GM21447 (cell line): ENCODE measurements at regions not wholly inside any gene's neighbourhood (a gene's known extent, or its start where the extent isn't known, plus 50 kb on each side); places are given as distances from the start of the nearest gene placed in this dataset.
"Not testable (repeated sequence)": the region's sequence is repeated elsewhere in the genome, so short reads cannot be mapped to it uniquely, and the experiment has no call there.

Source experiments
- ATAC-seq: cut with Tn5 transposase; IDR thresholded peaks from one replicate; pipeline ENCODE4 v1.9.1; 2021; ENCODE audit not compliant: unreplicated experiment

DNA sequence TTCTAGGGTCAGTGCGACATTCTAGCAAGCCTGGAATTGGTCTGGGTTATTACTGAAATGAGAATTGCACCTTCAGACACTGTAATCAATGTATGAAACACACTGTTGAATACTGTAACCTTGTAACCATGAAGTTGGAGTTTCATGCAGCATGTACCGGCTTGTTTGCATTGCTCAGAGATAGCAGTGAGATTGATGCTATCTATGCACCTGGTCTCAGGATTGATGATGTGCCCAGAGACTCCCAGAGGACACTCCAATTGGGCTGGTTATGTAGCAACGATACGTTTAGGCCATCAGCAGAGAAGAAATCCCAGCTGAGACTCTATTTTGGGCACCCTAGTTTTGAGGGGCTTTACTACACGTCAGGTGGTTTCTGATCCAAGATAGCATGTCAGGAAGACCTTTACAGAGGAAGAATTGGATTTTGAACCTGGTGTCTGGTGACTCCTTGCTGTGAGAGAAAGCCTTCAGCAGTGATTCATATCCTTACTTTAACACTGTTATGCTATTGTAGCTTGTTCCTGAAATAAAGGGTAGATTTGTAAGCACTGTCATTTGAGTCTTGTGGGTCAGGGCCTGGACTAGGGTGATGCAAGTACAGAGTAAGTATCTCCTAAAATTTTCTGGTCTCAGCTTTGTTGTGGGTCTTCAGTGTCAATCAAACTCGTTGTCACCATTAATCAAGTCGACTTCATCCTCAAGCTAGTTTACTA is 305.1 kb upstream of the GULP1 start:
- no peak for ATAC-seq

DNA sequence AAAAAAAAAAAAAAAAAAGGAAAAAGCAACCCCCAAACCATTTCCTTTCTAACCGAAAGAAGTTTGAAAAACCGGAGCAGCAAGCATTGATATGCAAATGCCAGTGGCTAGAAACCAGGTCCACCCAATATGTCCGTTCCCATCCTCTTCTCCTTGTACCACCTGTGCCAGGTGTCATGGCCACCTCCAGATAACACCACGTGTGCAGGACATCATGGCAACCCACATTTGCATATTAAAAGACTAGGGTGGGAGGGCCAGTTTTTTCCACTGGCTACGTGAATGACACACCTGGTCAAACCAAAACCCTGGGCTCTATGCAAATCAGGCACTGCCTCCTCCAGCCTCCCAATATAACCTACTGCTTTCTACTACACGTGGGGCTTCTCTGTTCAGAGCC is 303.3 kb upstream of the GULP1 start:
- no peak for ATAC-seq

DNA sequence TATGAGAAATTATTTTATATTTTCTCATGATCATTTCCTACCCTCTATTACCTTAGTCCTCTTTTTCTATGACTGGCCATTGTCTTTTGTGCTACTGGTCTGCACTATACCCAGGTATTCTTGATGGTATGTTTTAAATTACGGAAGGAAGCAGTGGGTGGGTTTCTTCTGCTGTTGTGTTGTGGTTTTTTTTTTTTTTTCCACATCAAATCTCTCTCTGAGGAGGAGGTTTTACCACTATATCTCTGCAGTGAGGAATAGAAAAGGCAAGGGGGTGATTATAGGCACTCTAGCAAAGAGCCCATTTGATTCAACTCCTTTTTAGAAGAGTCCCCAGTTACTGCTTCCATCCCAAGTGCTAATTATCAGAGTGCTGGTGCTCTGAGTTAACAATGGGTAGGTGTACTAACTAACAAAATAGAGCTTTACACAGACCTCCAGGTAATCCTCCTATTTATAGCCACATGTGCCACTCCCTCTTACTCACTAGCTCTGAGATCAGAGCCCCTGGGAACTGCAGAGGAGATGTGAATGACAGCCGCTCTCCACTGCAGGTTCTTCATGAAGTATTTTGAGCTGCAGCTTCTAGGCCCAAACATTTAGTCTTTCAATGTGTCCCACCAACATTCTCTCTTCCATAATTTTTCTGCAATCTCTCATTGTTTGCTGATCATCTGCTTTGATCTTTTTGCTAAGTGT is 301.6 kb upstream of the GULP1 start:
- no peak for ATAC-seq

DNA sequence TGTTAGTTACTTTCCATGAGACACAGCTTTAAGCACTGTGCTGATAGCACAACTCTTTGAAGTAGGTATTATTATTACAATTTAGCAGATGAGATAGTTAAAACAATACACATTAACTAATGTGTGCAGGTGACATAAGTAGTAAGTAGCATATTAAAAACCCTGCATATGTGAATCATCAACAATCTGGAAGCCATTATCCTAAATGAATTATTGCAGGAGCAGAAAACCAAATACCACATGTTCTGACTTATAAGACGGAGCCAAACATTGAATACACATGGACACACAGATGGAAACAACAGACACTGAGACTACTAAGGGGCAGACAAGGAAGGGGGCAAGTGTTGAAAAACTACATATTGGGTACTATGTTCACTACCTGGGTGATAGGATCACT is 300.3 kb upstream of the GULP1 start:
- ATAC-seq: no peak

DNA sequence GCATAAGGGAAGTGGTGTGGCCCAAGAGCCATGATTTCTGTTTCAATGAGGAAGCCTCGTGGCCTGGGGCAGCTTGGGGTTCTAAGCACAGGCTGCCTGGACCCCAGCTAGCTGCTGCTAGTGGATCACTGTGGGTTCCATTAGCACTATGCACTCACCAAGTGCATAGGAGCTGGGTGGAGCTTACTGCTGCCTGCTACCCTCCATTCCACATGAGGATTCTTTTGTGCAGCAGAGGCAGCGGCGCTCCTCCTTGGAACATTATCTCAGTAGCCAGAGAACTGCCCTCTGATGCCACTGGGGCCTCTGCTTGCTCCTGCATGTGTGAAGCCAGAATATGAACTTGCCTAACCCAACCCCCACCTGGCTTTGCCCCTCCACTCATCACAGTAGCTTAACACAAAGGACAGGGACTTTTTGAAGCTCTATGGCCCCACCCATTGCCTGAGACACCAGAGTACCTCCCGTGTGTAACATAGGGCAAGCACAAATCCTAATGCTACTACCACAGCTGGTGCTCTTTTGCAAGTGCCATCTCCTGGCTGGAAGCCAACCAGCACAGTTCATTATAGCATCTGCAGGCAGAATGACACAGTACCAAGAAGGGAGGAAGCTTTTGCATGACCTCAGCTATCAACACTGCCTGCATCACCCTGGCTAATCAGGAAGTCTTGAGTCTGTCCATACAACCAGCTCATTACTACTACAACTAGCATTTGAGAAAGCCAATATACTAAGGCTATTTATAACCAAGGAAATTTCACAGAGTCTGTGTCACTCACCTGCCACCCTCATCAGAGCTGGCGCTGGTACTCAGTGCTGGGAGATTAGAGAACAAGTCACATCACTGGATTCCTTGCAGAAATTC is 297.0 kb upstream of the GULP1 start:
- no peak for ATAC-seq

DNA sequence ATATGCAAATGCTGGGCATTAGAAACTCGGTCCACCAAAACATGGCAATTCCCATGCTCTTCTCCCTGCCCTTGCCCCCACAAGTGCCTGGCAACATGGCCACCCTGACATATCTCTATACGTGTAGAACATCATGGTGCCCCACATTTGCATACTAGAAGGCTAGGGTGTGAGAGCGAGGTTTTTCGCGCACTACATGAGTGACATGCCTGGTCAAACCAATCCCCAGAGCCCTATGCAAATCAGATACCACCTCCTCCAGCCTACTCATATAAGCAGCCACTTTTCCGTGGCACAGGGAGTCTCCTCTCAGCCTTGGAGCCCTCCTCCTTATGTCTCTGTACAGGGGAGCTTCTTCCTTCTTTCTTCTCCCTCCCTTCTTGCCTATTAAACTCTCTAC is 296.1 kb upstream of the GULP1 start:
- no peak for ATAC-seq

DNA sequence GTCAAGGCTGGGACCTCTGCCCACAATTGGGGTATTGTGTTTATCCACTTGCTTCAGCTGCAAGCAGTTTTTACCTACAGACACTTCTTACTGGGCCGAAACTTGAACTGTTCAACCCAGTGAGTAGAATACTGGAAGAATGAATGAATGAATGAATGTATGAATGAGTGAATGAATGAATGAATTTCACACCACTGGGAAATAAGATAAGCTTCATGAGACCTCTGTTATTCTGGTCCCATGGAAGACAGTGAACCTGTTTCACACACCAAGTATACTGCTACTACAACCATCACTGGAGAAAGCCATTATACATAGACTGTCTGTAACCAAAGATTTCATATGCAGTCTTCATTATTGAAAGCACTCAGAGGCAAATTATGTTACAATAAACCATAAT is 295.0 kb upstream of the GULP1 start:
- no peak for ATAC-seq

DNA sequence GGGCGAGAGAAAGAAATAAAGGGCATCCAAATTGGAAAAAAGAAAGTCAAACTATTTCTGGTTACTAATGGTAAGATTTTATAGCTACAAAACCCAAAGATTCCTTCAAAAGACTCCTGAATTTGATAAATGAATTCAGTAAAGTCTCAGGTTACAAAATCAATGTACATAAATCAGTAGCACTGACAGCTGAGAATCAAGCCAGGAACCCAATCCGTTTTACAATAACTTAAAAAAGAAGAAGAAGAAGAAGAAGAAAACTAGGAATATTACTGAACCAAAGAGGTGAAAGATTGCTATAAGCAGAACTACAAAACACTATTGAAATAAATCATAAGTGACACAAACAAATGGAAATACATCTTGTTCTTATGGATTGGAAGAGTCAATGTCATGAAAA is 291.5 kb upstream of the GULP1 start:
- no peak for ATAC-seq

DNA sequence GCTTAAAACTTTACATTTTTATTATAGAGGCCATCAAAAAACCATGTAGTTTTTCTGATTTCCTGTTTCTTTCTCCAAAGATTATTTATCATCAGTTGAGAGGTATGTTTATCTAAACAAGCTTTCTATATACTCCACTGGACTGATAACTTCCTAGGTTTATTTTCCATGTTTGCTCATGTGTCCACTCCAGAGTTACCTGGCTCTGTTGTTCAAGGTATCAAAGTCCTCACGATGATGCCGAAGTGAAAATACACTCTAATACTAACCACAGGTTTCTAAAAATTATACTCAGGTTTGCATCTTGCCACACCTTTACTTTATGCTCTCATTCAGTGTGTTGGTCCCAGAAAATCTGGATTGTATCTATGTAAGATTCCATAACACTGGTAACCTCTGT is 287.9 kb upstream of the GULP1 start:
- no peak for ATAC-seq

DNA sequence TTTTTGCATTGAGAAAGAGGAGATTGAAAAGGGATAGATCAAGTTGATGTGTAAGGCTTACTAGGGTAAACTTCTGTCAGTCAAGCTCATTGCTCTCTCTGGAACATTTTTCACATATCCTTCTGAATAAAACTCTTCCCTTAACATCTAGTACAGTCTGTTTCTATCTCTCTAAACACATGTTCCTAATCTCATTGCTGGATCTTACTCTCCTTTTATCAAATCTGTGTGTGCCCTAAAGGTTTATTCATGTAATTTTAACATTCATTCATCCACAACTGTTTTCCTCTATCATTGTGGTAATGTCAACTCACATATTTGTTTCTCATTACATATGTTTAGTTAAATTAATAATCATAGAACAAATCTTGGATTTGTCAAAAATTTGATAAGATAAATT is 277.9 kb upstream of the GULP1 start:
- no peak for ATAC-seq

DNA sequence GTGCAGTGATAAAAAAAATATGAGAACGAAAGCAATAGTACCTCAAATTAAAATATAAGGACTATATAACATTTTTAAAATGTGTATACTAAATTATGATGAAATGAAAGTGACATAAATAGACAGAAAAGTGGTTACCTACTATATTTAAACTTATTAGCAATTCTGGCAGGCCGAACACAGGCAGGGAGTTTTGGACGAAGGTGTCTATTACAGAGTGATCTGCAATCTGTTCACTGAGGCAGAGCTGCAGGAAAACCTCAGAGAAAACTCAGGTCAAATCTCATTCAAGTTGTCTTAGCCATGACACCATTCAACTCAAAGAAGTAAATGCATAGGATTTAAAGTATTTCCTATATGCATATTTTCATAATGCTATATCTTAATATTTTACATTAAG is 274.8 kb upstream of the GULP1 start:
- ATAC-seq: no peak

DNA sequence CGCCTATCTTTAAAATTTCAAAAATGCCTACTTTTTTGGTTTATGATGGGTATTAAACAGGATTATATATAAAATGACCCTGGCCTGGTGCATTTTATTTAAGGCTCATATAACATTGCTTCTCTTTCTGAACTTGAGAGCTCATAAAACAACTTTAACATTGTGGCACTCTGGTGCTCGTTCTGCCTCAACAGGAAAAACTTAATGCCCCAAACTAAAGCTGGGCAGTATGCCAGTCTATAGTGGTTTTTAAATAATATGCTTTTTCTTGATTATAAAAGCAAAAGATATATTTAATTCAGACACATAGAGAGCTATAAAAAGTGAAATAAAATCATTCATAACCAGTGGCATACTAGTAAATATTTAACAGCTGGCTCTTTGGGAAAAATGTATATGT is 269.3 kb upstream of the GULP1 start:
- ATAC-seq: no peak

DNA sequence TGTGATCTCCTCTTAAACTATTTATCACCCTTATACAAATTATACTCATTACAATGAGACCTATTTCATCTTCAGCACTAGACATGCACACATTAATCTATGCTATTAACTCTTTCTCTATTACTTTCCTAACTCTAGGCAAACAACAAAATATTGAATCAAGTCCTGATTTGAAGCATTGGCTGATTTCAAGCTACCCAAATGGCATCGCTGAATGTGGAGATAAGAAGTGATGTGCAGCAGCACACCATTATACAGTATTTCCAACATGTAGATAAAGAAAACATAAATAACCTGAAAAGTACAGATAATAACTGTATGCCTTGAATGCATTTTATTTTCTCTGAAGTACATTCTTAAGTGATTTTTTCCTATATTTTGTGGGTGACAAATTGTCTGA is 268.6 kb upstream of the GULP1 start:
- ATAC-seq: no peak

DNA sequence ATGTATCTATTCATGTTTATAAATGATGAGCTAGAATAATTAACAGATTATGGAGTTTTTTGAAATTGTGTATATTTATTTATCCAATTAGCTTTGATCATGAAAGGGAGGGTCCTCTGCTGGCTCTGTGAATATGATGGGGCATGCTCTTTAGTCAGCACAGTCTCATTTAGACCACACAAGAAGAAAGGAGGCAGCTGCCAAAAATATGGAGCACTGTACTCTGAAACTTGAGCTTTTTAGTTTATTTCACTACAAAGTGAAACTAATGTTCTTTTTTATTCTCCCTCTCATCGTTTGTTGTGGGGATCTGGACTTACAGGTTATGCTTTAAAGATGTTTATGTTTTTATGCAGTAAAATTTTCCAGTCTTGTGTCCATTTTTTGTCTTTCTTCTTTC is 266.9 kb upstream of the GULP1 start:
- ATAC-seq: no peak

DNA sequence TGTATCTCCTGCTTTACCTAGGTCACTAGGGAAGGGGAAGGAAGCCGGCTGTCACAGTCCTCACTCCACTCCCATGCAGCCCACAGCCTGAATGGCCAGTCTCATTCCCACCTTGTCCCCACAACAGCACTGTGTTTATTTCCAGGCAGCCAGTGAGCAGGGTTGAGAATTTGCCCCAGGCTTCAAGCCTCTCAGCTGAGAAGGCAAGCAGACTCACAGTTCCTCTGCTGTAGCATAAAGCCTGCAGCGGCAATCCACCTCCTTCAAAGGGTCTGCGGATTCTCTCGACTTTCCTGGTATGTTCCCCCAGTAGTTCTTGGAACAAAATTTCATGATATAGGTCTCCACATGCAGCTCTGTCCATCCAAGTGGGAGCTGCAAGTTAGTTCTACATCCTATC is 262.9 kb upstream of the GULP1 start:
- ATAC-seq: no peak

DNA sequence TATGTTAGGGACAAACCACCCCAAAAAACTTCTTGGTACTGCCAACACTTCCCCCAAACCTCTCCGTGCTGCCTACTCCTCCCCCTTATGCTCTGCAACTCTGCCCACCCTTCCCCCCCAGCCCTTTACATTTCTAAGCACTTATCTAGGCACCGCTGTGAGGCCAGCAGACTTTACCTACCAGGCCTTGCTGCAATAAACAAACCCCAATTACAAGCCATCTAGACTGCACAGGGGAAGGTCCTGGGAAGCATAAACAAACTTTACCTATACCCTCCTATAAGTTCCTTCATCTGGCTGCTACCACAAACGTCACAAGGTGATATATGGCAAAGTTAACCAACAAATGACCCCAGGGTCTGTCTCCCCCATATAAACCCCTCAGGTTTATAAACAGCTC is 259.4 kb upstream of the GULP1 start:
- no peak for ATAC-seq

DNA sequence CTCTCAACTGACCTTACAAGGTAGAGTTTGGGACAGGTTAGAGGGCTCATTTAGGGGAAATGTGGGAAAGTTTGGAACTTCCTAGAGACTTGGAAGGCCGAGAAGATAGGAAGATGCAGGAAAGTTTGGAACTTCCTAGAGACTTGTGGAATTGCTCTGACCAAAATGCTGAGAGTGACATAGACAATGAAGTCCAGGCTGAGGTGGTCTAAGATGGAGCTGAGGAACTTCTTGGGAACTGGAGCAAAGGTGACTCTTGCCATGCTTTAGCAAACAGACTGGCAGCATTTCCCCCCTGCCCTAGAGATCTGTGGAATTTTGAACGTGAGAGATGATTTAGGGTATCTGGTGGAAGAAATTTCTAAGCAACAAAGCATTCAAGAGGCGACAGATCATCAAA is 258.9 kb upstream of the GULP1 start:
- no peak for ATAC-seq

DNA sequence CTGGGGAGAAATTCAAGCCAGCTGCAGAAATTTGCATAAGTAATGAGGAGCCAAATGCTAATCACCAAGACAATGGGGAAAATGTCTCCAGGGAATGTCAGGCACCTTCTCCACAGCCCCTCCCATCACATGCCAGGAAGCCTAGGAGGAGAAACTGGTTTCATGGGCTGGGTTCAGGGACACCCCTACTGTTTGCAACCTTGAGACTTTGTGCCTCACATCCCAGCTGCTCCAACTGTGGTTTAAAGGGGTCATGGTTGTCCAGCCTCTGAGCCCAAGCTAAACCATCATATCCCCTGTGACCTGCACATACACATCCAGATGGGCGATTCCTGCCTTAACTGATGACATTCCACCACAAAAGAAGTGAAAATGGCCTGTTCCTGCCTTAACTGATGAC is 258.4 kb upstream of the GULP1 start:
- not testable (repeated sequence) for ATAC-seq

DNA sequence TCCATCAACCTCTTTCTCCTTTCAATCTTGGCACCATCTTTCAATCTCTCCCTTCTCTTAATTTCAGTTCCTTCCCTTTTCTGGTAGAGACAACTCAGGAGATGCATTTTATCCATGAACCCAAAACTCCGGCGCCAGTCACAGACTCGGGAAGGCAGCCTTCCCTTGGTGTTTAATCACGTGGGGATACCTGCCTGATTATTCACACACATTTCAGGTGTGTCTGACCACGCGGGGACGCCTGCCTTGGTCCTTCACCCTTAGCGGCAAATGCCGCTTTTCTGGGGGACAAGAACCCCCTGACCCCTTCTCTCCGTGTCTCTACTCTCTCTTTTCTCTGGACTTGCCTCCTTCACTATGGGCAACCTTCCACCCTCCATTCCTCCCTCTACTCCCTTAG is 257.6 kb upstream of the GULP1 start:
- ATAC-seq: not testable (repeated sequence)

DNA sequence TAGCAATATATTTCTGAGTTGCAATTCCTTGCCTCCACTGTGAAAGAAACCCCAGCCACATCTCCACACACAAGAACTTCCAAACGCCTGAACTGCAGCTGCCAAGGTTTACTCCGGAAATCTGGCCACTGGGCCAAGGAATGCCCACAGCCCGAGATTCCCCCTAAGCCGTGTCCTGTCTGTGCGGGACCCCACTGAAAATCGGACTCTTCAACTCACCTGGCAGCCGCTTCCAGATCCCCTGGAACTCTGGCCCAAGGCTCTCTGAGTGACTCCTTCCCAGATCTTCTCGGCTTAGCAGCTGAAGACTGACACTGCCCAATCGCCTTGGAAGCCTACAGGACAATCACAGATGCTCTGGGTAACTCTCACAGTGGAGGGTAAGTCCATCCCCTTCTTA is 256.3 kb upstream of the GULP1 start:
- ATAC-seq: not testable (repeated sequence)

DNA sequence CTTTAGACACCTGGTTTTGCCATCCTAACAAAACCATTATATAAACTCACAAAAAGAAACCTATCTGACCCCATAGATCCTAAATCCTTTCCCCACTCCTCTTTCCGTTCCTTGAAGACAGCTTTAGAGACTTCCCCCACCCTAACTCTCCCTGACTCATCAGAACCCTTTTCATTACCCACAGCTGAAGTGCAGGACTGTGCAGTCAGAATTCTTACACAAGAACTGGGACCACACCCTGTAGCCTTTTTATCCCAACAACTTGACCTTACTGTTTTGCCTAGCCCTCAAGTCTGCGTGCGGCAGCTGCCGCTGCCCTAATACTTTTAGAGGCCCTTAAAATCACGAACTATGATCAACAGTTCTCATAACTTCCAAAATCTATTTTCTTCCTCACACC is 254.9 kb upstream of the GULP1 start:
- ATAC-seq: not testable (repeated sequence)

DNA sequence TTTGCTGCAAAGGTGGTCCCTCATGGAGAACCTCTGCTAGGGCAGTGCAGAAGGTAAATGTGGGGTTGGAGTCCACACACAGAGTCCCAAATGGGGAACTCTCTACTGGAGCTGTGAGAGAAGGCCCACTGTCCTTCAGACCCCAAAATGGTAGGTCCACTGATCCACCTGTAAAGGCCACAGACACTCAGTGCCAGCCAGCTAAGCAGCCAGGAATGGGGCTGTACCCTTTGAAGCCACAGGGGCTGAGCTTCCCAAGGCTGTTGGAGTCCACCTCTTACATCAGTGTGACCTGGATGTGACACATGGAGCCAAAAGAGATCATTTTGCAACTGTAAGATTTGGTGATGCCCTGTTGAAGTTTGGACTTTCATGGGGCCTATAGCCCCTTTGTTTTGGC is 252.4 kb upstream of the GULP1 start:
- ATAC-seq: no peak
